MM.1S (cell line): ENCODE measurements at regions not wholly inside any gene's neighbourhood (a gene's known extent, or its start where the extent isn't known, plus 50 kb on each side); places are given as distances from the start of the nearest gene placed in this dataset.

Experiments
- EZH2 ChIP-seq: fragments of 300-600 bp; sonication (generic); optimal IDR thresholded peaks from 2 replicates; pipeline ENCODE3; 2017; ENCODE audit warnings: low read depth, mild to moderate bottlenecking, antibody characterized with exemption, low read length, mixed read lengths
- TF ChIP-seq, protein P1 (sequence below): fragments of 300-600 bp; sonication (generic); IDR thresholded peaks from 2 replicates; pipeline ENCODE4 v1.5.1; 2016; ENCODE audit warnings: antibody characterized with exemption, low read length, mixed read lengths

DNA sequence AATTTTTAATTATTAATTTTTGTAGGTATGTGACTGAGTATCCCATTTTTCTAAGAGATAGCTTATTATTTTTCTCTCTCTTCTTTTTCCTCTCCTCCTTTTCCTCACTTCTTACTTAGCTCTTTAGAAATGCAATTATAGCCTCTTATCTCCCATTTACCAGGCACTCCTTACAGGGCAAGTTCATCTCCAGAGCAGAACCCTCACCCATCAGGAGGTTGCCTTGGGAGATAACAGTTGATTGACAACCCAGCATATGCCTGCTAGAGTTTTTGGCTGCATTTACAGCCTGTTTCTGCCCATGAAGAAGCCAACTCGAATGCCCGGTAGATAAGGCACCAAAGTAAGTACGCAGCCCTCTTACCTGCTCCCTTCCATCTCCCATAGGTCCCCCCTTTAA is 572.9 kb upstream of the ZFP42 start:
- TF ChIP-seq, protein P1, sequence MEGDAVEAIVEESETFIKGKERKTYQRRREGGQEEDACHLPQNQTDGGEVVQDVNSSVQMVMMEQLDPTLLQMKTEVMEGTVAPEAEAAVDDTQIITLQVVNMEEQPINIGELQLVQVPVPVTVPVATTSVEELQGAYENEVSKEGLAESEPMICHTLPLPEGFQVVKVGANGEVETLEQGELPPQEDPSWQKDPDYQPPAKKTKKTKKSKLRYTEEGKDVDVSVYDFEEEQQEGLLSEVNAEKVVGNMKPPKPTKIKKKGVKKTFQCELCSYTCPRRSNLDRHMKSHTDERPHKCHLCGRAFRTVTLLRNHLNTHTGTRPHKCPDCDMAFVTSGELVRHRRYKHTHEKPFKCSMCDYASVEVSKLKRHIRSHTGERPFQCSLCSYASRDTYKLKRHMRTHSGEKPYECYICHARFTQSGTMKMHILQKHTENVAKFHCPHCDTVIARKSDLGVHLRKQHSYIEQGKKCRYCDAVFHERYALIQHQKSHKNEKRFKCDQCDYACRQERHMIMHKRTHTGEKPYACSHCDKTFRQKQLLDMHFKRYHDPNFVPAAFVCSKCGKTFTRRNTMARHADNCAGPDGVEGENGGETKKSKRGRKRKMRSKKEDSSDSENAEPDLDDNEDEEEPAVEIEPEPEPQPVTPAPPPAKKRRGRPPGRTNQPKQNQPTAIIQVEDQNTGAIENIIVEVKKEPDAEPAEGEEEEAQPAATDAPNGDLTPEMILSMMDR = no peak
- no peak for TF ChIP-seq EZH2
